K562 (cell line): ENCODE measurements at regions not wholly inside any gene's neighbourhood (a gene's known extent, or its start where the extent isn't known, plus 50 kb on each side); places are given as distances from the start of the nearest gene placed in this dataset.
A peak's percentile ranks its signal among the peaks of the same experiment; 100 is the strongest.

Source experiments
- ATAC-seq: fragments of 200-7000 bp; cut with Tn5 transposase; 3 replicates; pipeline ENCODE4 v1.9.1; 2020; ENCODE audit warnings: moderate library complexity
- BruUV-seq: library from RNA; stranded (reverse); fragments of 400-500 nt; replicated peaks from 2 replicates; lab custom pipeline; 2021; lab: Mats Ljungman, UMichigan
- CTCF ChIA-PET: fragments of 300-600 bp; formaldehyde crosslinking; extraction: SDS; loops from one replicate; lab custom pipeline; 2021; ENCODE audit warnings: low intra/inter-chr PET ratio; lab: Yijun Ruan, JAX
- POLR2A ChIA-PET: fragments of 300-600, 350-650 bp; sonication (Branson Sonifier 250); formaldehyde crosslinking; extraction: SDS; loops from one replicate; lab custom pipeline; 2021; ENCODE audit warnings: antibody characterized with exemption, inconsistent platforms; lab: Yijun Ruan, JAX
- DNase-seq, 4 experiments: peaks; one replicate each; pipeline versions ENCODE4 v3.0.0 to v3.0.0-alpha.2; 2011 to 2018; ENCODE audit warnings: low spot score in 3 of 4, mixed read lengths in 3 of 4; ENCODE audit errors: extremely low read depth in 1 of 4
- FAIRE-seq: peaks from 2 replicates; lab custom pipeline; 2011; peaks lifted over from hg19 to GRCh38; lab: Jason Lieb, UNC
- H2AFZ ChIP-seq: 2 replicates; pipeline ENCODE4 v1.6.0; 2011; ENCODE audit warnings: low read depth, low read length, control low read depth, inconsistent platforms
- H3K27ac ChIP-seq: fragments of 200-600 bp; 3 replicates; pipeline ENCODE4 v1.8.0; 2011; ENCODE audit warnings: low read depth, mild to moderate bottlenecking, control low read depth, inconsistent platforms, low read length, moderate library complexity, mixed read lengths; ENCODE audit errors: extremely low read depth
- H3K27me3 ChIP-seq, 2 experiments: fragments of 300-600 bp in 1 of 2; 2 replicates in 1 of 2; 3 replicates in 1 of 2; pipeline versions ENCODE4 v1.6.0 to v1.8.0; 2011; ENCODE audit warnings: inconsistent platforms in 2 of 2, low read length in 2 of 2, mild to moderate bottlenecking in 1 of 2, mixed read lengths in 1 of 2, moderate library complexity in 1 of 2; ENCODE audit not compliant: control insufficient read depth in 2 of 2, insufficient read depth in 2 of 2
- H3K36me3 ChIP-seq: fragments of 300-600 bp; 3 replicates; pipeline ENCODE4 v1.8.0; 2011; ENCODE audit warnings: mild to moderate bottlenecking, low read length, inconsistent platforms; ENCODE audit not compliant: control insufficient read depth, insufficient read depth
- H3K4me1 ChIP-seq, 2 experiments: fragments of 200-600 bp in 1 of 2; replicated peaks in 1 of 2; 2 replicates in 1 of 2; 3 replicates in 1 of 2; pipeline versions ENCODE4 v1.5.1 to v1.8.0; 2011; ENCODE audit warnings: inconsistent platforms in 2 of 2, low read length in 2 of 2, mild to moderate bottlenecking in 1 of 2, mixed read lengths in 1 of 2, moderate library complexity in 1 of 2; ENCODE audit not compliant: control insufficient read depth in 2 of 2, insufficient read depth in 2 of 2
- H3K4me2 ChIP-seq: 2 replicates; pipeline ENCODE4 v1.6.1; 2011; ENCODE audit warnings: low read length, control low read depth, inconsistent platforms, mixed read lengths; ENCODE audit not compliant: insufficient read depth
- H3K4me3 ChIP-seq: fragments of 200-600 bp; sonication (generic), shearing (Covaris generic); 2 replicates; pipeline ENCODE4 v1.5.1; 2016; ENCODE audit warnings: control low read depth, inconsistent platforms
- H3K79me2 ChIP-seq: fragments of 200-600 bp; 3 replicates; pipeline ENCODE4 v1.8.0; 2011; ENCODE audit warnings: low read length, inconsistent platforms; ENCODE audit not compliant: control insufficient read depth, insufficient read depth
- H3K9ac ChIP-seq, 2 experiments: 2 replicates each; pipeline versions ENCODE4 v1.6.0 to v1.6.1; 2011; ENCODE audit warnings: low read depth in 2 of 2, low read length in 2 of 2, control low read depth in 1 of 2, inconsistent platforms in 1 of 2, mild to moderate bottlenecking in 1 of 2, mixed read lengths in 1 of 2; ENCODE audit not compliant: insufficient read depth in 1 of 2
- H3K9me1 ChIP-seq: one replicate; pipeline ENCODE4 v1.6.0; 2011; ENCODE audit warnings: inconsistent platforms, mild to moderate bottlenecking, low read length, moderate library complexity; ENCODE audit not compliant: control insufficient read depth, insufficient read depth
- H3K9me3 ChIP-seq: replicated peaks from 2 replicates; pipeline ENCODE4 v1.5.1; 2011; ENCODE audit warnings: low read depth, low read length, inconsistent platforms; ENCODE audit not compliant: control insufficient read depth, insufficient read depth
- H4K20me1 ChIP-seq: replicated peaks from 2 replicates; pipeline ENCODE4 v1.6.1; 2011; ENCODE audit warnings: low read length, inconsistent platforms, mixed read lengths; ENCODE audit not compliant: control insufficient read depth, insufficient read depth
- EGR1 ChIP-seq: fragments of 450-650 bp; conservative IDR thresholded peaks from 2 replicates; pipeline ENCODE4 v1.6.1; 2017; ENCODE audit warnings: mild to moderate bottlenecking
- HDAC3 ChIP-seq: fragments of 450-650 bp; IDR thresholded peaks from 2 replicates; pipeline ENCODE4 v1.6.1; 2018; ENCODE audit warnings: borderline replicate concordance, mild to moderate bottlenecking, moderate library complexity; ENCODE audit not compliant: partially characterized antibody
- HDAC6 ChIP-seq: IDR thresholded peaks from 2 replicates; pipeline ENCODE4 v1.6.1; 2012; ENCODE audit warnings: low read depth, mild to moderate bottlenecking, control low read depth, inconsistent platforms, low read length, moderate library complexity
- PRPF4 ChIP-seq: fragments of 200-400 bp; formaldehyde crosslinking; IDR thresholded peaks from one replicate; pipeline ENCODE4 v1.6.1; 2017; ENCODE audit warnings: low read length, low read depth, mild to moderate bottlenecking; ENCODE audit not compliant: insufficient read depth, poor library complexity, severe bottlenecking
- SPI1 ChIP-seq: IDR thresholded peaks from 2 replicates; pipeline ENCODE4 v1.6.1; 2011; ENCODE audit warnings: low read depth, low read length, control low read depth, borderline replicate concordance
- SRSF1 ChIP-seq: fragments of 200-400 bp; formaldehyde crosslinking; IDR thresholded peaks from 2 replicates; pipeline ENCODE4 v1.6.1; 2017; ENCODE audit warnings: mild to moderate bottlenecking, low read depth, low read length, moderate library complexity
- WGBS: fragments of 100-300 bp; shearing (Covaris generic); methylation state at CpG from one replicate; pipeline ENCODE4 v1.1.6; 2016; ENCODE audit warnings: low coverage, mixed read lengths; ENCODE audit not compliant: insufficient coverage; ENCODE audit errors: missing lambda C conversion rate; 5-methylcytosine and 5-hydroxymethylcytosine counted together
- in situ Hi-C: fragments of 300-500 bp; cut with MboI; formaldehyde crosslinking; loops from 4 replicates; pipeline ENCODE4 v1.15.0; 2018; ENCODE audit warnings: inconsistent platforms, mixed read lengths
- intact Hi-C: fragments of 100-400 bp; cut with micrococcal nuclease; formaldehyde crosslinking; loops from 2 replicates; pipeline ENCODE4 v1.14.2; 2022

- WGBS = 3% methylated on average over 3 of the region's 3 CpGs
- POLR2A ChIA-PET = interaction anchor here (0.6 to 1.2 kb wide), 6 partner anchors 9 to 66 kb away, joined by 3 to 5 read pairs (median 4); partner anchors contain the start of gene PARP1
- TF ChIP-seq SRSF1 (no peak), PRPF4 (no peak), EGR1 (peak; percentile 37; the same call in 1 of the 2 replicates)
- TF ChIP-seq, all 486 proteins: peak for 1
- H3K4me3 ChIP-seq = no peak overlapping the region
- H3K9me1 ChIP-seq = no peaks in the 10 kb centered on the region
- no peaks in the 10 kb centered on the region for H3K9me3 ChIP-seq
- H3K79me2 ChIP-seq = no peaks in the 10 kb centered on the region
- intact Hi-C loops = no loop called here
- CTCF ChIA-PET = no interaction called here
- no peak for FAIRE-seq
- H4K20me1 ChIP-seq = no peaks in the 10 kb centered on the region
- peaks cover 37 to 68% of the 10 kb centered on the region in 2 experiments for H3K27me3 ChIP-seq
- no TSS peak for BruUV-seq
- H3K36me3 ChIP-seq = no peaks in the 10 kb centered on the region
- H3K4me1 ChIP-seq = no peaks in the 10 kb centered on the region
- DNase-seq = no peak
- ATAC-seq = no peak
- in situ Hi-C loops = no loop called here
- H3K4me2 ChIP-seq = no peak overlapping the region
- no peak overlapping the region for H2AFZ ChIP-seq
- H3K27ac ChIP-seq = no peak overlapping the region
- H3K9ac ChIP-seq = no peak overlapping the region
Measured at GRCh38 chr1:226474041-226474440, 66.1 kb upstream of the PARP1 start.

- BruUV-seq = no TSS peak
- CTCF ChIA-PET = no interaction called here
- H2AFZ ChIP-seq = no peak overlapping the region
Measured at GRCh38 chr1:226474443-226475141, 66.7 kb upstream of the PARP1 start.

More at GRCh38 chr1:226474443-226475141, 66.7 kb upstream of the PARP1 start:
- Histone ChIP-seq H3K4me3 (no peak overlapping the region), H3K27ac (no peak overlapping the region), H3K4me1 (no peaks in the 10 kb centered on the region), H3K79me2 (no peaks in the 10 kb centered on the region), H4K20me1 (no peaks in the 10 kb centered on the region), H3K9me3 (no peaks in the 10 kb centered on the region), H3K36me3 (no peaks in the 10 kb centered on the region), H3K27me3 (peaks cover 39 to 71% of the 10 kb centered on the region in 2 experiments), H3K9ac (no peak overlapping the region), H3K4me2 (no peak overlapping the region), H3K9me1 (no peaks in the 10 kb centered on the region)
- POLR2A ChIA-PET = interaction anchor here (0.6 to 1.2 kb wide), 5 partner anchors 9 to 66 kb away, joined by 3 to 5 read pairs (median 4); partner anchors contain the start of gene PARP1
- FAIRE-seq = no peak
- no peak for DNase-seq
- WGBS = 0% methylated on average over 5 of the region's 5 CpGs
- ATAC-seq = no peak
- in situ Hi-C loops (no loop called here), intact Hi-C loops (no loop called here)
- no peak for TF ChIP-seq HDAC6
- peak; percentile 84 for TF ChIP-seq SPI1
- no peak for TF ChIP-seq HDAC3
